CD4-positive, alpha-beta T cell treated with Interleukin-10 for 1 hour (primary cell): ENCODE measurements at regions not wholly inside any gene's neighbourhood (a gene's known extent, or its start where the extent isn't known, plus 50 kb on each side); places are given as distances from the start of the nearest gene placed in this dataset.

Experiments
- DNase-seq: peaks from one replicate; pipeline ENCODE4 v3.0.0-alpha.2; 2020

- no peak for DNase-seq
These were observed 376.1 kb upstream of the GRIN3A start for GRCh38 chr9:102114557-102114956.

GRCh38 chr9:102113191-102113590 lies 374.7 kb upstream of the GRIN3A start:
- no peak for DNase-seq

GRCh38 chr9:102106439-102106838 lies 368.0 kb upstream of the GRIN3A start:
- no peak for DNase-seq

- no peak for DNase-seq
These were observed 363.3 kb upstream of the GRIN3A start for GRCh38 chr9:102101723-102102122.

- DNase-seq, result no peak
These were observed 348.7 kb upstream of the GRIN3A start for GRCh38 chr9:102087141-102087540.

GRCh38 chr9:102085548-102085947 lies 347.1 kb upstream of the GRIN3A start:
- DNase-seq, result no peak

- no peak for DNase-seq
These were observed 333.8 kb upstream of the GRIN3A start for GRCh38 chr9:102072059-102072764.

GRCh38 chr9:102069969-102070368 lies 331.5 kb upstream of the GRIN3A start:
- DNase-seq, result no peak

GRCh38 chr9:102054811-102055210 lies 316.4 kb upstream of the GRIN3A start:
- DNase-seq, result no peak

- no peak for DNase-seq
These were observed 311.3 kb upstream of the GRIN3A start for GRCh38 chr9:102049586-102050246.

GRCh38 chr9:102047549-102047948 lies 309.1 kb upstream of the GRIN3A start:
- no peak for DNase-seq

GRCh38 chr9:102044133-102044532 lies 305.7 kb upstream of the GRIN3A start:
- no peak for DNase-seq

GRCh38 chr9:102038006-102038405 lies 299.6 kb upstream of the GRIN3A start:
- no peak for DNase-seq

GRCh38 chr9:102035929-102036328 lies 297.5 kb upstream of the GRIN3A start:
- no peak for DNase-seq

GRCh38 chr9:102032614-102033013 lies 294.2 kb upstream of the GRIN3A start:
- no peak for DNase-seq

GRCh38 chr9:102000956-102001355 lies 262.5 kb upstream of the GRIN3A start:
- DNase-seq, result no peak

GRCh38 chr9:101999441-101999840 lies 261.0 kb upstream of the GRIN3A start:
- DNase-seq, result no peak

GRCh38 chr9:101995231-101995630 lies 256.8 kb upstream of the GRIN3A start:
- DNase-seq, result no peak

GRCh38 chr9:101993771-101994170 lies 255.3 kb upstream of the GRIN3A start:
- no peak for DNase-seq

GRCh38 chr9:101991926-101992325 lies 253.5 kb upstream of the GRIN3A start:
- no peak for DNase-seq

- peak; percentile 23 for DNase-seq
These were observed 239.3 kb upstream of the GRIN3A start for GRCh38 chr9:101977614-101978210.

- no peak for DNase-seq
These were observed 232.2 kb upstream of the GRIN3A start for GRCh38 chr9:101970609-101971008.

- DNase-seq, result no peak
These were observed 229.9 kb upstream of the GRIN3A start for GRCh38 chr9:101968392-101968791.

- DNase-seq, result no peak
These were observed 228.2 kb upstream of the GRIN3A start for GRCh38 chr9:101966691-101967090.
